H1 (cell line): ENCODE measurements at regions not wholly inside any gene's neighbourhood (a gene's known extent, or its start where the extent isn't known, plus 50 kb on each side); places are given as distances from the start of the nearest gene placed in this dataset.

Experiments used
- CTCF ChIA-PET: fragments of 300-600 bp; sonication (Branson Sonifier 250); formaldehyde crosslinking; loops from one replicate; lab custom pipeline; 2021; ENCODE audit not compliant: partially characterized antibody; lab: Charles Lee
- POLR2A ChIA-PET: fragments of 300-600 bp; sonication (Branson Sonifier 250); formaldehyde crosslinking; loops from one replicate; lab custom pipeline; 2021; ENCODE audit warnings: inconsistent platforms; ENCODE audit not compliant: partially characterized antibody; lab: Charles Lee
- DNase-seq, 2 experiments: peaks; one replicate each; pipeline versions ENCODE4 v3.0.0 to v3.0.0-alpha.2; 2010 to 2022; ENCODE audit warnings: low spot score in 2 of 2, low read depth in 1 of 2, mixed read lengths in 1 of 2
- FAIRE-seq: peaks from 2 replicates; lab custom pipeline; 2011; peaks lifted over from hg19 to GRCh38; lab: Jason Lieb, UNC
- H2AFZ ChIP-seq: 2 replicates; pipeline ENCODE4 v1.8.1; 2012; ENCODE audit warnings: low read length, inconsistent platforms
- H2AK5ac ChIP-seq: 2 replicates; pipeline ENCODE4 v1.6.1; 2013; ENCODE audit warnings: low read depth, low read length
- H2BK120ac ChIP-seq: replicated peaks from 2 replicates; pipeline ENCODE3; 2013; ENCODE audit warnings: low read depth, low read length, inconsistent platforms
- H2BK12ac ChIP-seq: 2 replicates; pipeline ENCODE4 v1.6.1; 2013; ENCODE audit warnings: low read depth, low read length
- H2BK15ac ChIP-seq: 2 replicates; pipeline ENCODE4 v1.6.1; 2013; ENCODE audit warnings: low read length
- H2BK20ac ChIP-seq: 2 replicates; pipeline ENCODE4 v1.6.1; 2013; ENCODE audit warnings: low read length
- H2BK5ac ChIP-seq: 2 replicates; pipeline ENCODE4 v1.6.1; 2013; ENCODE audit warnings: low read depth, low read length
- H3K14ac ChIP-seq: 2 replicates; pipeline ENCODE4 v1.6.1; 2013; ENCODE audit warnings: inconsistent platforms; ENCODE audit not compliant: insufficient read length
- H3K18ac ChIP-seq: 2 replicates; pipeline ENCODE4 v1.6.1; 2013; ENCODE audit warnings: low read length; ENCODE audit errors: extremely low read depth
- H3K23ac ChIP-seq: 2 replicates; pipeline ENCODE4 v1.6.1; 2013; ENCODE audit warnings: inconsistent platforms; ENCODE audit not compliant: insufficient read length
- H3K23me2 ChIP-seq: 2 replicates; pipeline ENCODE4 v1.6.1; 2013; ENCODE audit warnings: low read depth, low read length
- H3K27ac ChIP-seq: 2 replicates; pipeline ENCODE4 v1.6.1; 2011; ENCODE audit warnings: low read depth, low read length, inconsistent platforms
- H3K27me3 ChIP-seq, 4 experiments: replicated peaks in 1 of 4; 1 replicate in 1 of 4; 2 replicates in 3 of 4; pipeline versions ENCODE4 v1.6.1 to v1.8.1; 2011 to 2013; ENCODE audit warnings: low read length in 3 of 4, mild to moderate bottlenecking in 3 of 4, inconsistent platforms in 2 of 4, mixed read lengths in 2 of 4, moderate library complexity in 1 of 4; ENCODE audit not compliant: control insufficient read depth in 3 of 4, insufficient read depth in 3 of 4; ENCODE audit errors: extremely low read depth in 1 of 4
- H3K36me3 ChIP-seq, 4 experiments: 2 replicates each; pipeline versions ENCODE4 v1.6.1 to v1.8.1; 2011 to 2013; ENCODE audit warnings: mild to moderate bottlenecking in 4 of 4, low read length in 3 of 4, moderate library complexity in 2 of 4, control low read depth in 1 of 4, inconsistent platforms in 1 of 4; ENCODE audit not compliant: insufficient read depth in 4 of 4, control insufficient read depth in 2 of 4
- H3K4ac ChIP-seq: replicated peaks from 2 replicates; pipeline ENCODE3; 2013; ENCODE audit warnings: low read length, low read depth, mixed read lengths, inconsistent platforms; ENCODE audit not compliant: insufficient read length
- H3K4me1 ChIP-seq, 4 experiments: replicated peaks in 1 of 4; 1 replicate in 1 of 4; 2 replicates in 3 of 4; pipeline versions ENCODE4 v1.6.1 to v1.8.1; 2011 to 2013; ENCODE audit warnings: low read length in 3 of 4, inconsistent platforms in 2 of 4, mixed read lengths in 1 of 4; ENCODE audit not compliant: insufficient read depth in 4 of 4, control insufficient read depth in 3 of 4
- H3K4me2 ChIP-seq, 2 experiments: 2 replicates each; pipeline versions ENCODE4 v1.6.1 to v1.8.1; 2011 to 2013; ENCODE audit warnings: low read depth in 2 of 2, low read length in 2 of 2, control low read depth in 1 of 2, inconsistent platforms in 1 of 2, mild to moderate bottlenecking in 1 of 2; ENCODE audit not compliant: insufficient read depth in 1 of 2
- H3K4me3 ChIP-seq, 4 experiments: fragments of 200-600, 300-600 bp in 1 of 4; sonication (generic), shearing (Covaris generic), sonication (Bioruptor Twin) in 1 of 4; 2 replicates each; pipeline versions ENCODE4 v1.5.1 to v1.8.1; 2011 to 2016; ENCODE audit warnings: low read length in 4 of 4, low read depth in 3 of 4, control low read depth in 2 of 4, inconsistent platforms in 2 of 4, mild to moderate bottlenecking in 2 of 4, mixed read lengths in 1 of 4, moderate library complexity in 1 of 4; ENCODE audit not compliant: insufficient read depth in 2 of 4; ENCODE audit errors: extremely low read depth in 1 of 4
- H3K56ac ChIP-seq: replicated peaks from 2 replicates; pipeline ENCODE3; 2013; ENCODE audit warnings: low read depth, mild to moderate bottlenecking, mixed read lengths, low read length, inconsistent platforms; ENCODE audit not compliant: insufficient read length
- H3K79me1 ChIP-seq: 2 replicates; pipeline ENCODE4 v1.6.1; 2013; ENCODE audit warnings: low read depth, low read length, control low read depth
- H3K79me2 ChIP-seq, 2 experiments: 2 replicates each; pipeline versions ENCODE4 v1.6.1 to v1.8.1; 2012 to 2013; ENCODE audit warnings: low read length in 2 of 2, mild to moderate bottlenecking in 2 of 2, inconsistent platforms in 1 of 2; ENCODE audit not compliant: insufficient read depth in 2 of 2, control insufficient read depth in 1 of 2
- H3K9ac ChIP-seq, 4 experiments: replicated peaks in 1 of 4; 1 replicate in 1 of 4; 2 replicates in 3 of 4; pipeline versions ENCODE4 v1.6.1 to v1.8.1; 2011 to 2013; ENCODE audit warnings: low read depth in 3 of 4, low read length in 3 of 4, control low read depth in 2 of 4, mild to moderate bottlenecking in 2 of 4, moderate library complexity in 2 of 4, inconsistent platforms in 1 of 4; ENCODE audit errors: extremely low read depth in 1 of 4
- H3K9me3 ChIP-seq, 2 experiments: 2 replicates each; pipeline versions ENCODE4 v1.6.1 to v1.8.1; 2012 to 2013; ENCODE audit warnings: mild to moderate bottlenecking in 2 of 2, moderate library complexity in 2 of 2, control low read depth in 1 of 2, inconsistent platforms in 1 of 2, low read depth in 1 of 2, low read length in 1 of 2, mixed read lengths in 1 of 2; ENCODE audit not compliant: insufficient read depth in 2 of 2
- H4K20me1 ChIP-seq, 2 experiments: replicated peaks in 1 of 2; 2 replicates each; pipeline versions ENCODE3 to v1.8.1; 2011 to 2013; ENCODE audit warnings: inconsistent platforms in 2 of 2, low read length in 2 of 2, mild to moderate bottlenecking in 1 of 2; ENCODE audit not compliant: insufficient read depth in 2 of 2, control insufficient read depth in 1 of 2
- H4K5ac ChIP-seq: 2 replicates; pipeline ENCODE4 v1.6.1; 2013; ENCODE audit warnings: low read length, low read depth, mixed read lengths, inconsistent platforms; ENCODE audit not compliant: insufficient read length
- H4K8ac ChIP-seq: 2 replicates; pipeline ENCODE4 v1.8.0; 2013; ENCODE audit warnings: mild to moderate bottlenecking, moderate library complexity, low read length, inconsistent platforms; ENCODE audit not compliant: insufficient read depth; ENCODE audit errors: extremely low read depth
- H4K91ac ChIP-seq: replicated peaks from 2 replicates; pipeline ENCODE3; 2013; ENCODE audit warnings: low read length, mixed read lengths, inconsistent platforms; ENCODE audit not compliant: insufficient read length
- CBX5 ChIP-seq: fragments of 300-800, 300-1000 bp; sonication (generic); IDR thresholded peaks from 2 replicates; pipeline ENCODE4 v1.7.1; 2016; ENCODE audit warnings: antibody characterized with exemption, low read length, low read depth
- WGBS, 2 experiments: shearing (Covaris generic) in 1 of 2; methylation state at CpG; one replicate each; pipeline versions ENCODE4 v1.1.6 to v1.1.7; 2013 to 2015; ENCODE audit warnings: low lambda C conversion rate in 2 of 2, mixed read lengths in 2 of 2, inconsistent platforms in 1 of 2, low coverage in 1 of 2, missing lambda C conversion rate in 1 of 2; ENCODE audit not compliant: insufficient replicate concordance in 2 of 2, insufficient coverage in 1 of 2, insufficient read length in 1 of 2; ENCODE audit errors: extremely low coverage in 1 of 2, missing lambda C conversion rate in 1 of 2; 5-methylcytosine and 5-hydroxymethylcytosine counted together

DNA sequence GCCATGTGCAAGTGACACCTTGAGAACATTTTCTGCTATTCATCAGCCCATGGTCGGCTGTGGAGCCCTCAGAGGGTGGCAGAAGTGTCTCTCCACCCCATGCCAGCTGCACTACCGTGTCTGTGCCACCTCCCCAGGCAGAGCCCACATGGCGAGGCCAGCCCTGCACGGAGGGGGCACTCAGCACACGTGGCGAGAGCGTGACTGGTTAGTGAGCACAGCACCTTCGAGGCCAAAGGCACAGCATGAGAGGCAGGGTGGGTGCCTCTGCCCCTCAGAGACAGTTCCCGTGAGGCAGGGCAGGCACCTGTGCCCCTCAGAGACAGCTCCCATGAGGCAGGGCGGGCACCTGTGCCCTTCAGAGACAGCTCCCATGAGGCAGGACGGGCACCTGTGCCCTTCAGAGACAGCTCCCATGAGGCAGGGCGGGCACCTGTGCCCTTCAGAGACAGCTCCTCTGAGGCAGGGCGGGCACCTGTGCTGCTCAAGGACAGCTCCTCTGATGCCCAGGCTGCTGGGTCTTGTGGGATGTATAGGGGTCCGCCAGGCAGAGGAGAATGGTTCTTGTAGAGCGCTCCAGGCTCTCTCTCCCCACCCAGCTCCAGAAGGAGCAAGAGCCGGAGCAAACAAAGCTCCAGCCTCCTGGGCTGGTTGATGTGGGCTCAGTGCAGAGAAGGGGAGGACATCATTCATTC lies 179.8 kb upstream of the PPP1R26 start:
- H3K4me1 ChIP-seq: peaks cover 1 to 15% (median 10%) of the 10 kb centered on the region in 4 experiments; a peak in 5 of 7 replicates
- H4K91ac ChIP-seq: peak overlapping the region; percentile 82
- POLR2A ChIA-PET: no interaction called here
- H3K9me3 ChIP-seq: no peaks in the 10 kb centered on the region
- H3K27ac ChIP-seq: no peak overlapping the region
- H3K18ac ChIP-seq: no peak overlapping the region; the same call in 1 of the 2 replicates
- H3K14ac ChIP-seq: no peak overlapping the region
- no peak for TF ChIP-seq CBX5
- H4K8ac ChIP-seq: 0 out of 2 replicates have a peak overlapping the region, but pooled peaks have one; percentile 0
- H2BK12ac ChIP-seq: 0 out of 2 replicates have a peak overlapping the region, but pooled peaks have one; percentile 7
- H2AK5ac ChIP-seq: no peak overlapping the region; the same call in 1 of the 2 replicates
- 89% methylated on average over 16 of the region's 16 CpGs; no CpG with 5 or more reads in 1 of the 2 experiments for WGBS, 2 experiments
- no peak overlapping the region for H3K9ac ChIP-seq
- no peak overlapping the region for H3K4me2 ChIP-seq
- H3K4me3 ChIP-seq: no peak overlapping the region
- no peaks in the 10 kb centered on the region for H3K27me3 ChIP-seq
- peaks cover 0 to 3% of the 10 kb centered on the region in 2 experiments for H4K20me1 ChIP-seq
- H4K5ac ChIP-seq: no peak overlapping the region
- no peaks in the 10 kb centered on the region for H3K79me1 ChIP-seq
- no peak overlapping the region for H3K4ac ChIP-seq
- peaks cover 9% of the 10 kb centered on the region; the same call in 1 of the 2 replicates for H3K23me2 ChIP-seq
- H2AFZ ChIP-seq: no peak overlapping the region
- CTCF ChIA-PET: interaction anchor here (0.8 to 1.0 kb wide), 2 partner anchors 25 to 43 kb away, joined by 3 to 6 read pairs; no protein-coding TSS in a partner anchor
- no peak overlapping the region for H2BK15ac ChIP-seq
- no peak overlapping the region for H3K23ac ChIP-seq
- no peak overlapping the region for H2BK120ac ChIP-seq
- H2BK20ac ChIP-seq: 0 out of 2 replicates have a peak overlapping the region, but pooled peaks have one; percentile 21
- H3K79me2 ChIP-seq: no peaks in the 10 kb centered on the region
- H3K56ac ChIP-seq: no peak overlapping the region
- no peak overlapping the region for H2BK5ac ChIP-seq
- FAIRE-seq (no peak), DNase-seq (peak in 1 of 2 experiments; percentile 35)
- no peaks in the 10 kb centered on the region for H3K36me3 ChIP-seq
